ENCODE measurements at regions not wholly inside any gene's neighbourhood (a gene's known extent, or its start where the extent isn't known, plus 50 kb on each side); places are given as distances from the start of the nearest gene placed in this dataset.

- H3K27me3 Mint-ChIP-seq (ENCODE audit: low read depth, poor library complexity), result no peaks in the 10 kb centered on the region
- peaks cover 5% of the 10 kb centered on the region for H3K4me1 Mint-ChIP-seq
- H3K9me3 Mint-ChIP-seq, result peaks cover 5% of the 10 kb centered on the region
Measured at GRCh38 chr6:122894791-122895190, 101.2 kb upstream of the CLVS2 start.

GRCh38 chr6:122902326-122902725, 93.7 kb upstream of the CLVS2 start:
- Mint-ChIP-seq H3K27ac (no peak overlapping the region), H3K27me3 (ENCODE audit: low read depth, poor library complexity) (peaks cover 15% of the 10 kb centered on the region), H3K36me3 (ENCODE audit: low read depth) (no peaks in the 10 kb centered on the region), H3K9me3 (no peaks in the 10 kb centered on the region), H3K4me3 (no peak overlapping the region), H3K4me1 (no peaks in the 10 kb centered on the region)
- TF ChIP-seq CTCF (IDR thresholded peaks at IDR 0.05), result no peak
- no peak for DNase-seq

More at GRCh38 chr6:122894791-122895190, 101.2 kb upstream of the CLVS2 start:
- Mint-ChIP-seq H3K36me3 (ENCODE audit: low read depth) (no peaks in the 10 kb centered on the region), H3K27ac (no peak overlapping the region), H3K4me3 (no peak overlapping the region)
- DNase-seq, result no peak
- no peak for TF ChIP-seq CTCF (IDR thresholded peaks at IDR 0.05)

DNA sequence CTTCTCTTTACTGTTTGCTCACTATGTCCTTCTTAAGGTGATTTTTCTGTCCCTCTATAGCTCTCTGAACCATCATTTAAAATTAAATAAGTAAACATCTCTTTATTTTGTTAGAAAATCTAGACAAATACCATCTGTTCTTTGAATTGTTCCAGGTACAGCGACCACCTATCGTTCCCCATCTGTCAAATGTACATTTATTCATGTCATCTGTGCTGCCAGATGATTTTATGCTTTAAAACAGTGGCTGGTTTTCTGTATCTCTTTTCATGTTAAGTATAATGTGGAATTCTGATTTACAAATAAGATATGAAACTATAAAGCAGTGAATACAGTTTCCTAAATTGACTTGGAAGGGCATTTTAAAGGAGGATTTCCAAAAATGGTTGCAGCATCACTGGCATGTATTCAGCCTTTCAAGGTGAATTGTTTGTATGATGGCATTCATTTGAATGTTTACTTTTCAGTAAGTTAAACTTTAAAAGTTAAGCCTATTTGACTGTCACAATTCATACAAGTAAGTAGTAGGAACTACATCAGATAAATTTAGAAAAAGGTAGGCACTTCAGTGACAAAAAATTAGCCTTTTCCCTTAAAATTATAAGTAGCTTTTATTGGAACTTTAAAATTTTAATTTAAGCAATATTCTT, 92.6 kb upstream of the CLVS2 start:
- H3K4me3 Mint-ChIP-seq, result no peak overlapping the region
- peaks cover 15% of the 10 kb centered on the region for H3K27me3 Mint-ChIP-seq (ENCODE audit: low read depth, poor library complexity)
- H3K9me3 Mint-ChIP-seq, result no peaks in the 10 kb centered on the region
- H3K4me1 Mint-ChIP-seq, result no peaks in the 10 kb centered on the region
- no peaks in the 10 kb centered on the region for H3K36me3 Mint-ChIP-seq (ENCODE audit: low read depth)
- no peak for DNase-seq
- TF ChIP-seq CTCF (IDR thresholded peaks at IDR 0.05), result no peak
- no peak overlapping the region for H3K27ac Mint-ChIP-seq

DNA sequence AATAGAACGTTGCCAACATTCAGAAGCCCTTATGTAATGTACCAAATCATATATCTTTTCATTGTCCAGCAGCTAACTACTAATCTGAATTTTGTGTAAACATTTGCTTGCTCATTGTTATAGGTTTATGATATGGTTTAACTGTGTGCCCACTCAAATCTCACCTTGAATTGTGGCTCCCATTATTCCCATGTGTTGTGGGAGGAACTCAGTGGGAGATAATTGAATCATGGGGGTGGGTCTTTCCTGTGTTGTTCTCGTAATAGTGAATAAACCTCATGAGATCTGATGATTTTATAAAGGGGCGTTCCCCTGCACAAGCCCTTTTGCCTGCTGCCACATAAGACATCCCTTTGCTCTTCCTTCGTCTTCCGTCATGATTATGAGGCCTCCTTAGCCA, 91.9 kb upstream of the CLVS2 start:
- no peak for DNase-seq
- no peak for TF ChIP-seq CTCF (IDR thresholded peaks at IDR 0.05)
- Mint-ChIP-seq H3K27ac (no peak overlapping the region), H3K27me3 (ENCODE audit: low read depth, poor library complexity) (peaks cover 15% of the 10 kb centered on the region), H3K4me1 (no peaks in the 10 kb centered on the region), H3K36me3 (ENCODE audit: low read depth) (no peaks in the 10 kb centered on the region), H3K4me3 (no peak overlapping the region), H3K9me3 (peaks cover 4% of the 10 kb centered on the region)

DNA sequence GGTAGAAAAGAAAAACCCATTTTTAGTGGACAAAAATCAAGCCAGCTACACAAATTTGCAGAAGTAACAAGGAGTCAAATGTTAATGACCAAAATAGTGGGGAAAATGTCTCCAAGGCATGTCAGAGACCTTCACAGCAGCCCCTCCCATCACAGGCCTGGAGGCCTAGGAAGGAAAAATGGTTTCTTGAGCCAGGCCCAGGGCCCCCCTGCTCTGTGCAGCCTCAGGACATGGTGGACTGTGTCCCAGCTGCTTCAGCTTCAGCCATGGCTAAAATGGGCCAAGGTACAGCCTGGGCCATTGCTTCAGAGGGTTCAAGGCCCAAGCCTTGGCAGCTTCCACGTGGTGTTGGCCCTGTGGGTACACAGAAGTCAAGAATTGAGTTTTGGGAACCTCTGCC, 82.5 kb upstream of the CLVS2 start:
- no peak for TF ChIP-seq CTCF (IDR thresholded peaks at IDR 0.05)
- Mint-ChIP-seq H3K36me3 (ENCODE audit: low read depth) (no peaks in the 10 kb centered on the region), H3K27me3 (ENCODE audit: low read depth, poor library complexity) (peaks cover 3% of the 10 kb centered on the region), H3K4me1 (peaks cover 14% of the 10 kb centered on the region), H3K4me3 (no peak overlapping the region), H3K27ac (no peak overlapping the region), H3K9me3 (peaks cover 40% of the 10 kb centered on the region)
- no peak for DNase-seq

DNA sequence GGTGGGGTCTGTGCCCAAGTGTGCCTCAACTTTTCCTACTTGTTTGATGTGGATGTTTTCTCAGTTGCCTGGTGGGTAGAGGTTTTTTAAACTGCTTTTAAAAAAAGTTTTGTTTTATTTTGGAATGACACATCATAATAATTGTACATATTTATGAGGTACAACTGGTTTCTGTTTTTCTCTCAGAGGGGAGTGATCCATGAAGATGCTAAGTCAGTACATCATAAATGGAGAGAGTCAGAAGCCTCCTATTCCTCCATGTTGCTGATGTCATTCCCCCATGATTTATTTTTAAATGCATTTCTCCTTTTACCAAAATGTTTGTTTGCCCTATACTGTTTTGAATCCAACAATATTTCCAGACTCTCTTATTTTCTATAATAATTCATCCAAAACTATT, 77.3 kb upstream of the CLVS2 start:
- Mint-ChIP-seq H3K27ac (no peak overlapping the region), H3K4me1 (peaks cover 14% of the 10 kb centered on the region), H3K4me3 (no peak overlapping the region), H3K36me3 (ENCODE audit: low read depth) (no peaks in the 10 kb centered on the region), H3K9me3 (peaks cover 30% of the 10 kb centered on the region), H3K27me3 (ENCODE audit: low read depth, poor library complexity) (peaks cover 3% of the 10 kb centered on the region)
- no peak for DNase-seq
- TF ChIP-seq CTCF (IDR thresholded peaks at IDR 0.05), result no peak

Data from nephron progenitor cell (in vitro differentiated cells).